Panc1 (cell line): ENCODE measurements at regions not wholly inside any gene's neighbourhood (a gene's known extent, or its start where the extent isn't known, plus 50 kb on each side); places are given as distances from the start of the nearest gene placed in this dataset.

ENCODE experiments used
- ATAC-seq: fragments of 200-7000 bp; cut with Tn5 transposase; 2 replicates; pipeline ENCODE4 v1.9.1; 2020; ENCODE audit warnings: mild to moderate bottlenecking, moderate library complexity
- BruUV-seq: library from RNA; stranded (reverse); fragments of 400-500 nt; replicated peaks from 2 replicates; lab custom pipeline; 2021; lab: Mats Ljungman, UMichigan
- CTCF ChIA-PET: fragments of 300-600 bp; sonication (Branson Sonifier 250); formaldehyde crosslinking; loops from one replicate; lab custom pipeline; 2022; ENCODE audit warnings: antibody characterized with exemption; lab: Charles Lee
- POLR2A ChIA-PET: fragments of 300-600 bp; sonication (Branson Sonifier 250); formaldehyde crosslinking; loops from one replicate; lab custom pipeline; 2022; ENCODE audit warnings: antibody characterized with exemption; lab: Charles Lee
- DNase-seq: peaks from one replicate; pipeline ENCODE4 v3.0.0-alpha.2; 2010; ENCODE audit warnings: low read depth, low spot score
- H3K27ac ChIP-seq: 2 replicates; pipeline ENCODE4 v1.5.1; 2011; ENCODE audit warnings: mild to moderate bottlenecking, low read length, inconsistent platforms
- H3K27me3 ChIP-seq: fragments of 200-500 bp; sonication (Bioruptor generic); 2 replicates; pipeline ENCODE4 v1.6.0; 2014; ENCODE audit warnings: low read length, inconsistent platforms; ENCODE audit not compliant: control insufficient read depth, insufficient read depth
- H3K36me3 ChIP-seq: fragments of 200-500 bp; sonication (Bioruptor generic); 2 replicates; pipeline ENCODE4 v1.5.1; 2014; ENCODE audit warnings: inconsistent platforms, mild to moderate bottlenecking, low read length, moderate library complexity; ENCODE audit not compliant: control insufficient read depth, insufficient read depth
- H3K4me1 ChIP-seq: 2 replicates; pipeline ENCODE4 v1.5.1; 2011; ENCODE audit warnings: inconsistent platforms, mild to moderate bottlenecking, low read length, moderate library complexity; ENCODE audit not compliant: control insufficient read depth, insufficient read depth
- H3K4me3 ChIP-seq, 2 experiments: 2 replicates each; pipeline ENCODE4 v1.5.1; 2011 to 2012; ENCODE audit warnings: low read depth in 2 of 2, low read length in 2 of 2, mild to moderate bottlenecking in 2 of 2, inconsistent platforms in 1 of 2, moderate library complexity in 1 of 2
- H3K9me3 ChIP-seq: fragments of 200-500 bp; sonication (Bioruptor generic); 2 replicates; pipeline ENCODE4 v1.5.1; 2014; ENCODE audit warnings: low read depth, mild to moderate bottlenecking, inconsistent platforms, low read length, moderate library complexity; ENCODE audit not compliant: control insufficient read depth, insufficient read depth
- POLR2AphosphoS5 ChIP-seq: IDR thresholded peaks from 2 replicates; pipeline ENCODE4 v1.6.1; 2012; ENCODE audit warnings: mild to moderate bottlenecking, low read depth, low read length, moderate library complexity
- SIN3A ChIP-seq: IDR thresholded peaks from 2 replicates; pipeline ENCODE4 v1.6.1; 2012; ENCODE audit warnings: low read depth, mild to moderate bottlenecking, low read length, moderate library complexity, borderline replicate concordance; ENCODE audit not compliant: insufficient read depth
- TCF7L2 ChIP-seq: IDR thresholded peaks from 2 replicates; pipeline ENCODE4 v1.6.1; 2011; ENCODE audit warnings: mild to moderate bottlenecking, low read depth, low read length, inconsistent platforms
- in situ Hi-C: cut with HindIII; loops from 2 replicates; pipeline ENCODE4 v1.10.0; 2016; ENCODE audit warnings: low sequenced_read_pairs, low pct_unique_long_range_greater_than_20kb
- intact Hi-C: fragments of 100-400 bp; cut with micrococcal nuclease; formaldehyde crosslinking; loops from one replicate; pipeline ENCODE4 v1.10.0; 2022; ENCODE audit not compliant: unreplicated experiment
- TF ChIP-seq, protein P1 (sequence below), 2 experiments: IDR thresholded peaks; 2 replicates each; pipeline ENCODE4 v1.6.1; 2011 to 2012; ENCODE audit warnings: low read depth in 2 of 2, control low read depth in 1 of 2, low read length in 1 of 2, mild to moderate bottlenecking in 1 of 2, moderate library complexity in 1 of 2; ENCODE audit not compliant: insufficient read depth in 1 of 2
- TF ChIP-seq, protein P2 (sequence below): fragments of 450-650 bp; IDR thresholded peaks from 2 replicates; pipeline ENCODE4 v1.5.1; 2017; ENCODE audit warnings: mild to moderate bottlenecking

DNA sequence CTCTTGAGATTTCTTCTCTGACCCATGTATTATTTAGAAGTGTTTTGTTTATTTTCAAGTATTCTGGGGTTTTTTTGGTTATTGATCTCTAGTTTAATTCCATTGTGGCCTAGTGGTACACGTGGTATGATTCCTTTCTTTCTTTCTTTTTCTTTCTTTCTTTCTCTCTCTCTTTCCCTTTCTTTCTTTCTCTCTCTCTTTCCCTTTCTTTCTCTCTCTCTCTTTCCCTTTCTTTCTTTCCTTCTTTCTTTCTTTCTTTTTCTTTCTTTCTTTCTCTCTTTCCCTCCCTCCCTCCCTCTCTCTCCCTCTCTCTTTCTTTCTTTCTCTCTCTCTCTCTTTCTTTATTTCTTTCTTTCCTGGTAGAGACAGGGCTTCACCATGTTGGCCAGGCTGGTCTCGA lies 85.7 kb upstream of the UBE2E1 start:
- BruUV-seq, result no TSS peak
- Histone ChIP-seq H3K4me3 (no peak overlapping the region), H3K27me3 (no peaks in the 10 kb centered on the region), H3K36me3 (no peaks in the 10 kb centered on the region), H3K4me1 (no peaks in the 10 kb centered on the region), H3K27ac (no peak overlapping the region), H3K9me3 (no peaks in the 10 kb centered on the region)
- in situ Hi-C loops, result no loop called here
- DNase-seq, result no peak
- ChIA-PET CTCF (no interaction called here), POLR2A (no interaction called here)
- TF ChIP-seq SIN3A (no peak), TCF7L2 (no peak), POLR2AphosphoS5 (no peak)
- TF ChIP-seq, protein P1, sequence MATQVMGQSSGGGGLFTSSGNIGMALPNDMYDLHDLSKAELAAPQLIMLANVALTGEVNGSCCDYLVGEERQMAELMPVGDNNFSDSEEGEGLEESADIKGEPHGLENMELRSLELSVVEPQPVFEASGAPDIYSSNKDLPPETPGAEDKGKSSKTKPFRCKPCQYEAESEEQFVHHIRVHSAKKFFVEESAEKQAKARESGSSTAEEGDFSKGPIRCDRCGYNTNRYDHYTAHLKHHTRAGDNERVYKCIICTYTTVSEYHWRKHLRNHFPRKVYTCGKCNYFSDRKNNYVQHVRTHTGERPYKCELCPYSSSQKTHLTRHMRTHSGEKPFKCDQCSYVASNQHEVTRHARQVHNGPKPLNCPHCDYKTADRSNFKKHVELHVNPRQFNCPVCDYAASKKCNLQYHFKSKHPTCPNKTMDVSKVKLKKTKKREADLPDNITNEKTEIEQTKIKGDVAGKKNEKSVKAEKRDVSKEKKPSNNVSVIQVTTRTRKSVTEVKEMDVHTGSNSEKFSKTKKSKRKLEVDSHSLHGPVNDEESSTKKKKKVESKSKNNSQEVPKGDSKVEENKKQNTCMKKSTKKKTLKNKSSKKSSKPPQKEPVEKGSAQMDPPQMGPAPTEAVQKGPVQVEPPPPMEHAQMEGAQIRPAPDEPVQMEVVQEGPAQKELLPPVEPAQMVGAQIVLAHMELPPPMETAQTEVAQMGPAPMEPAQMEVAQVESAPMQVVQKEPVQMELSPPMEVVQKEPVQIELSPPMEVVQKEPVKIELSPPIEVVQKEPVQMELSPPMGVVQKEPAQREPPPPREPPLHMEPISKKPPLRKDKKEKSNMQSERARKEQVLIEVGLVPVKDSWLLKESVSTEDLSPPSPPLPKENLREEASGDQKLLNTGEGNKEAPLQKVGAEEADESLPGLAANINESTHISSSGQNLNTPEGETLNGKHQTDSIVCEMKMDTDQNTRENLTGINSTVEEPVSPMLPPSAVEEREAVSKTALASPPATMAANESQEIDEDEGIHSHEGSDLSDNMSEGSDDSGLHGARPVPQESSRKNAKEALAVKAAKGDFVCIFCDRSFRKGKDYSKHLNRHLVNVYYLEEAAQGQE (IDR thresholded peaks at IDR 0.05; ENCODE audit: insufficient read depth in 1 of 2, low read depth in 2 of 2, low read length in 1 of 2), result no peak
- TF ChIP-seq, protein P2, sequence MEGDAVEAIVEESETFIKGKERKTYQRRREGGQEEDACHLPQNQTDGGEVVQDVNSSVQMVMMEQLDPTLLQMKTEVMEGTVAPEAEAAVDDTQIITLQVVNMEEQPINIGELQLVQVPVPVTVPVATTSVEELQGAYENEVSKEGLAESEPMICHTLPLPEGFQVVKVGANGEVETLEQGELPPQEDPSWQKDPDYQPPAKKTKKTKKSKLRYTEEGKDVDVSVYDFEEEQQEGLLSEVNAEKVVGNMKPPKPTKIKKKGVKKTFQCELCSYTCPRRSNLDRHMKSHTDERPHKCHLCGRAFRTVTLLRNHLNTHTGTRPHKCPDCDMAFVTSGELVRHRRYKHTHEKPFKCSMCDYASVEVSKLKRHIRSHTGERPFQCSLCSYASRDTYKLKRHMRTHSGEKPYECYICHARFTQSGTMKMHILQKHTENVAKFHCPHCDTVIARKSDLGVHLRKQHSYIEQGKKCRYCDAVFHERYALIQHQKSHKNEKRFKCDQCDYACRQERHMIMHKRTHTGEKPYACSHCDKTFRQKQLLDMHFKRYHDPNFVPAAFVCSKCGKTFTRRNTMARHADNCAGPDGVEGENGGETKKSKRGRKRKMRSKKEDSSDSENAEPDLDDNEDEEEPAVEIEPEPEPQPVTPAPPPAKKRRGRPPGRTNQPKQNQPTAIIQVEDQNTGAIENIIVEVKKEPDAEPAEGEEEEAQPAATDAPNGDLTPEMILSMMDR, result no peak
- intact Hi-C loops, result no loop called here
- ATAC-seq, result no peak

DNA sequence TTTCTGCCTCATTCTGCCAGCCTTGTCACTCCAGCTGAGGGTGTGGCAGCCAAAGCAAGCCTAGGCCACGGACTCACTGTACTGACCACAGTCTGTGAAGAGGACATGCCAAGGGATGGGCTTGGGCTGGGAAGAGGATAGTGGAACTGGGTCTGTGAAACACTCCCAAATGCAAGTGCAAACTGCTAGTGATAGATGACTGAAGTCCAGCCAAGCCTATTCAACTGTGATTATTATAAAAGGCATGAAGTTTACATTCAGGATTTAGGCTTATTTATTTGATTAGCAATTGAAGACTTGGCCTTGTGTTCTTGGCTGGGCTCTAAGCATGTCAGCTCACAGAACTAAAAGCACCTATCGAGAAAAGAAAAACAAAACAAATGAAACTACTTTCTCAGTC lies 84.9 kb upstream of the UBE2E1 start:
- DNase-seq (no peak), ATAC-seq (no peak)
- Histone ChIP-seq H3K9me3 (no peaks in the 10 kb centered on the region), H3K27ac (no peak overlapping the region), H3K4me3 (no peak overlapping the region), H3K36me3 (no peaks in the 10 kb centered on the region), H3K27me3 (no peaks in the 10 kb centered on the region), H3K4me1 (no peaks in the 10 kb centered on the region)
- intact Hi-C loops, result no loop called here
- in situ Hi-C loops, result no loop called here
- TF ChIP-seq, protein P1 (IDR thresholded peaks at IDR 0.05; ENCODE audit: insufficient read depth in 1 of 2, low read depth in 2 of 2, low read length in 1 of 2), result no peak
- TF ChIP-seq POLR2AphosphoS5 (no peak), SIN3A (no peak), TCF7L2 (no peak)
- TF ChIP-seq, protein P2, result no peak
- ChIA-PET POLR2A (no interaction called here), CTCF (no interaction called here)
- BruUV-seq, result no TSS peak
